Natural killer cell (primary cell): ENCODE measurements at regions not wholly inside any gene's neighbourhood (a gene's known extent, or its start where the extent isn't known, plus 50 kb on each side); places are given as distances from the start of the nearest gene placed in this dataset.

ENCODE experiments used
- ATAC-seq, 3 donors: fragments of 150-1000 bp in 2 of 3; fragments of 200-7000 bp in 1 of 3; cut with Tn5 transposase; 1 replicate in 1 of 3; 2 replicates in 2 of 3; pipeline ENCODE4 v1.10.0; 2021; ENCODE audit warnings: mild to moderate bottlenecking in 2 of 3, moderate library complexity in 2 of 3
- DNase-seq, 2 donors: peaks; one replicate each; pipeline versions ENCODE4 v3.0.0 to v3.0.0-alpha.2; 2013 to 2021; ENCODE audit warnings: mixed read lengths in 1 of 2
- H3K27ac ChIP-seq: one replicate; pipeline ENCODE4 v1.5.1; 2013; ENCODE audit warnings: mild to moderate bottlenecking, low read length
- H3K27me3 ChIP-seq: one replicate; pipeline ENCODE4 v1.6.1; 2013; ENCODE audit warnings: low read length; ENCODE audit not compliant: control insufficient read depth, insufficient read depth
- H3K36me3 ChIP-seq: one replicate; pipeline ENCODE4 v1.6.1; 2013; ENCODE audit warnings: low read length; ENCODE audit not compliant: control insufficient read depth, insufficient read depth
- H3K4me1 ChIP-seq: one replicate; pipeline ENCODE4 v1.6.1; 2013; ENCODE audit warnings: low read length; ENCODE audit not compliant: control insufficient read depth, insufficient read depth
- H3K4me3 ChIP-seq: one replicate; pipeline ENCODE4 v1.5.1; 2013; ENCODE audit warnings: low read length
- H3K9me3 ChIP-seq: one replicate; pipeline ENCODE4 v1.6.1; 2013; ENCODE audit warnings: low read length; ENCODE audit not compliant: control insufficient read depth, insufficient read depth
- H3K27ac Mint-ChIP-seq, 2 donors: one replicate each; pipeline ENCODE4 v1.8.0; 2022; ENCODE audit warnings: mild to moderate bottlenecking in 2 of 2, mixed read lengths in 2 of 2, moderate library complexity in 1 of 2
- H3K27me3 Mint-ChIP-seq, 2 donors: one replicate each; pipeline ENCODE4 v1.8.0; 2022; ENCODE audit warnings: low read depth in 2 of 2, mixed read lengths in 2 of 2
- H3K36me3 Mint-ChIP-seq: one replicate; pipeline ENCODE4 v1.8.0; 2022; ENCODE audit warnings: mixed read lengths
- H3K4me1 Mint-ChIP-seq, 2 donors: one replicate each; pipeline ENCODE4 v1.8.0; 2022; ENCODE audit warnings: mixed read lengths in 2 of 2
- H3K4me3 Mint-ChIP-seq: one replicate; pipeline ENCODE4 v1.8.0; 2022; ENCODE audit warnings: mild to moderate bottlenecking, moderate library complexity, mixed read lengths
- H3K9me3 Mint-ChIP-seq, 2 donors: one replicate each; pipeline ENCODE4 v1.8.0; 2022; ENCODE audit warnings: mixed read lengths in 2 of 2
- WGBS: methylation state at CpG from one replicate; pipeline ENCODE4 v1.1.7; 2013; ENCODE audit warnings: missing lambda C conversion rate; ENCODE audit not compliant: insufficient coverage; 5-methylcytosine and 5-hydroxymethylcytosine counted together
- intact Hi-C: fragments of 100-400 bp; cut with micrococcal nuclease; formaldehyde crosslinking; loops from one replicate; pipeline ENCODE4 v1.14.2; 2022
- TF ChIP-seq, protein P1 (sequence below): fragments of 200-600 bp; IDR thresholded peaks from one replicate; pipeline ENCODE4 v1.8.0; 2022; ENCODE audit warnings: antibody characterized with exemption

GRCh38 chr2:183259921-183260320 lies 135.7 kb downstream of the NUP35 start:
- H3K4me1 ChIP-seq: no peaks in the 10 kb centered on the region
- DNase-seq: no peak
- ATAC-seq: no peak
- peaks cover 4 to 5% of the 10 kb centered on the region in 2 donors for H3K9me3 Mint-ChIP-seq
- H3K36me3 Mint-ChIP-seq: no peaks in the 10 kb centered on the region
- H3K27me3 Mint-ChIP-seq: no peaks in the 10 kb centered on the region
- H3K36me3 ChIP-seq: no peaks in the 10 kb centered on the region
- TF ChIP-seq, protein P1, sequence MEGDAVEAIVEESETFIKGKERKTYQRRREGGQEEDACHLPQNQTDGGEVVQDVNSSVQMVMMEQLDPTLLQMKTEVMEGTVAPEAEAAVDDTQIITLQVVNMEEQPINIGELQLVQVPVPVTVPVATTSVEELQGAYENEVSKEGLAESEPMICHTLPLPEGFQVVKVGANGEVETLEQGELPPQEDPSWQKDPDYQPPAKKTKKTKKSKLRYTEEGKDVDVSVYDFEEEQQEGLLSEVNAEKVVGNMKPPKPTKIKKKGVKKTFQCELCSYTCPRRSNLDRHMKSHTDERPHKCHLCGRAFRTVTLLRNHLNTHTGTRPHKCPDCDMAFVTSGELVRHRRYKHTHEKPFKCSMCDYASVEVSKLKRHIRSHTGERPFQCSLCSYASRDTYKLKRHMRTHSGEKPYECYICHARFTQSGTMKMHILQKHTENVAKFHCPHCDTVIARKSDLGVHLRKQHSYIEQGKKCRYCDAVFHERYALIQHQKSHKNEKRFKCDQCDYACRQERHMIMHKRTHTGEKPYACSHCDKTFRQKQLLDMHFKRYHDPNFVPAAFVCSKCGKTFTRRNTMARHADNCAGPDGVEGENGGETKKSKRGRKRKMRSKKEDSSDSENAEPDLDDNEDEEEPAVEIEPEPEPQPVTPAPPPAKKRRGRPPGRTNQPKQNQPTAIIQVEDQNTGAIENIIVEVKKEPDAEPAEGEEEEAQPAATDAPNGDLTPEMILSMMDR: no peak
- H3K4me3 Mint-ChIP-seq: no peak overlapping the region
- H3K27ac Mint-ChIP-seq: no peak overlapping the region
- intact Hi-C loops: no loop called here
- no peaks in the 10 kb centered on the region for H3K4me1 Mint-ChIP-seq
- no peak overlapping the region for H3K27ac ChIP-seq
- H3K27me3 ChIP-seq: peaks cover 2% of the 10 kb centered on the region
- 82% methylated on average over 1 of the region's 1 CpG for WGBS
- peaks cover 7% of the 10 kb centered on the region for H3K9me3 ChIP-seq
- no peak overlapping the region for H3K4me3 ChIP-seq

DNA sequence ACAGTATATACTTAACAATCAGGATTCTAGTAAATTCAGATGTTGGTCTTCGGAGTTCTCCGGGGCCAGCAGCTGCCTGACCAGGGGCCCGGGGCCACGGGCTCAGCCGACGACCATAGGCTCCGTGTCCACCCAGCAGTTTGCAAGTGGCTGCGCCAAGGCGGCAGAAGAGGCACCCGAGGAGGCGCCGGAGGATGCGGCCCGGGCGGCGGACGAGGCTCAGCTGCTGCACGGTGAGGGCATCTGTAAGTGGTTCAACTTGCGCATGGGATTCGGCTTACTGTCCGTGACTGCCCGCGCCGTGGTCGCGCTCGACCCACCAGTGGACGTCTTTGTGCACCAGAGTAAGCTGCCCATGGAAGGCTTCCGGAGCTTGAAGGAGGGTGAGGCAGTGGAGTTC lies 136.3 kb downstream of the NUP35 start:
- Histone ChIP-seq H3K4me1 (no peaks in the 10 kb centered on the region), H3K36me3 (no peaks in the 10 kb centered on the region), H3K4me3 (no peak overlapping the region), H3K27ac (no peak overlapping the region), H3K27me3 (peaks cover 2% of the 10 kb centered on the region), H3K9me3 (peaks cover 7% of the 10 kb centered on the region)
- Mint-ChIP-seq H3K4me1 (no peaks in the 10 kb centered on the region), H3K9me3 (peaks cover 4 to 5% of the 10 kb centered on the region in 2 donors), H3K27me3 (no peaks in the 10 kb centered on the region), H3K36me3 (no peaks in the 10 kb centered on the region), H3K4me3 (no peak overlapping the region), H3K27ac (no peak overlapping the region)
- DNase-seq: no peak
- WGBS: 96% methylated on average over 29 of the region's 29 CpGs
- TF ChIP-seq, protein P1: no peak
- no peak for ATAC-seq
- intact Hi-C loops: no loop called here

DNA sequence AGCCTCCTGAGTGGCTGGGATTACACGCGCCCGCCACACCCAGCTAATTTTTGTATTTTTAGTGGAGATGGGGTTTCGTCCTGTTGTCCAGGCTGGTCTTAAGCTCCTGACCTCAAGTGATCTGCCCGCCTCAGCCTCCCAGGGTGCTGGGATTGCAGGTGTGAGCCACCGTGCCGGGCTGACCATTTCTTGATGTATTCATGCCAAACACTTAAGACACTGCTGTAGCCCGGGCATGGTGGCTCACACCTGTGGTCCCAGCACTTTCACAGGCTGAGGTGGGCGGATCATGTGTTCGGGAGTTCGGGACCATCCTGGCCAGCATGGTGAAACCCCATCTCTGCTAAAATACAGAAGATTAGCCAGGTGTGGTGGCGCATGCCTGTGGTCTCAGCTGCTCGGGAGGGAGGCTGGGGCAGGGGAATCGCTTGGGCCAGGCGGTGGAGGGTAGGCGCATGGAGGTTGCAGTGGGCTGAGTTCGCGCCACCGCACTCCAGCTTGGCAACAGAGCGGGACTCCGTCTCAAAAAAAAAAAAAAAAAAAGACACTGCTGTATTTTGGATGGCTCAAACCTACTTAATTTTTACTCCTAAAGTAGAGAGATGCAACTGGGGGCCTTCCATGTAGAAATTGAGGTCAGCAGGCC lies 140.8 kb downstream of the NUP35 start:
- H3K4me3 ChIP-seq: no peak overlapping the region
- peaks cover 7% of the 10 kb centered on the region for H3K9me3 ChIP-seq
- no peaks in the 10 kb centered on the region for H3K36me3 Mint-ChIP-seq
- intact Hi-C loops: no loop called here
- H3K4me1 Mint-ChIP-seq: no peaks in the 10 kb centered on the region
- TF ChIP-seq, protein P1: no peak
- 94% methylated on average over 16 of the region's 21 CpGs for WGBS
- H3K4me3 Mint-ChIP-seq: no peak overlapping the region
- H3K27ac Mint-ChIP-seq: no peak overlapping the region
- no peak for ATAC-seq
- peaks cover 2% of the 10 kb centered on the region for H3K27me3 ChIP-seq
- no peak overlapping the region for H3K27ac ChIP-seq
- no peaks in the 10 kb centered on the region for H3K36me3 ChIP-seq
- DNase-seq: no peak
- H3K4me1 ChIP-seq: no peaks in the 10 kb centered on the region
- H3K27me3 Mint-ChIP-seq: no peaks in the 10 kb centered on the region
- H3K9me3 Mint-ChIP-seq: peaks cover 5 to 7% of the 10 kb centered on the region in 2 donors
